GM19397 (cell line): ENCODE measurements at regions not wholly inside any gene's neighbourhood (a gene's known extent, or its start where the extent isn't known, plus 50 kb on each side); places are given as distances from the start of the nearest gene placed in this dataset.
"Not testable (repeated sequence)": the region's sequence is repeated elsewhere in the genome, so short reads cannot be mapped to it uniquely, and the experiment has no call there.

Experiments
- ATAC-seq: cut with Tn5 transposase; IDR thresholded peaks from one replicate; pipeline ENCODE4 v1.9.1; 2021; ENCODE audit warnings: mild to moderate bottlenecking, moderate library complexity; ENCODE audit not compliant: unreplicated experiment

GRCh38 chr10:14429043-14429700 lies 98.4 kb upstream of the FRMD4A start:
- no peak for ATAC-seq

DNA sequence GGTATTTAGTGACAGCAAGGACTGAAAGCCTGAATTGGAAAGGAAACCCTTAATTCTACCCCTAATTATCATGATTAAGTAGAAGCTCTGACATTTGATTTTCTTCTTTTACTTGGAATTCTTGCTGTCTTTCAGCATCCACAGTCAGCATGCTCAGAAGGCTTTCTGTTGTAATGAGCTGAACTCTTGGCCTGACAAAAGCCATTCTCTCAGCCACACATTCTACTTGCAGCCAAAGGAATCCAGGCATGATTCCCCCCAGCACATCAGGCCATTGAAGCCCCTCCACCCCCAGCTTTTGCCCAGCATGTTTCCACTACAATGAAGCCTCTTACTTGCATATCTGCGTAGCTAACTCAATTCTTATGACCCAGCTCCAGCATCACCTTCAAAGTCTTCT lies 94.3 kb upstream of the FRMD4A start:
- ATAC-seq, result no peak

DNA sequence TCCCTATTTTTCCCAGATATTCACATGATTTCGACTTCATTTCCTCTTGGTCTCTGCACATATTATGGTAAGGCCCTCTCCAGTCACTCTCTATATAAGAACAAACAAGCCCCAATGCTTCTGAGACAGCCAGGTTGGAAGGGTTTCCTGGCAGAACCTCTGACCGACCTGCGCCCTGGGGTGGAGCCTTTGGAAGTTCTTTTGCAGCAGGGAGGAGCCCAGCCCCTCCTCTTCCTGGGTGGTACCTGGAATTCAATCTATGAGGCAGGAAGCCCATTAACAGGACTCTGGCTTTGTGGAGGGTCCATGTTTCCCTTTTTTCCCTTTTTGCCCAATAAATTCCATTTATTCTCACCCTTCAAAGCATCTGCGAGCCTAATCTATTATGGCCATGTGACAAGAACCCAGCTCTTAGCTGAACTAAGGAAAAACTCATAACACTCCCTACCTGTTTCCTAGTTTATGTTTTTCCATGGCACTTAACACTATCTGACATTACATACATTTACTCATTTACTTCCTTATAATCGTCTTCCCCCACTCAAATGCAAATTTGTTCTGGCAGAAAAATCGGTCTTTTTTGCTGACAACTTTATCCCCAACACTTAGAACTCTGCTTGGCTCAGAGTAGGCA lies 92.5 kb upstream of the FRMD4A start:
- no peak for ATAC-seq

- ATAC-seq, result no peak
These were observed 91.7 kb upstream of the FRMD4A start for GRCh38 chr10:14422431-14422830.

GRCh38 chr10:14421941-14422340 lies 91.2 kb upstream of the FRMD4A start:
- ATAC-seq, result no peak

GRCh38 chr10:14417336-14417735 lies 86.6 kb upstream of the FRMD4A start:
- ATAC-seq, result not testable (repeated sequence)

DNA sequence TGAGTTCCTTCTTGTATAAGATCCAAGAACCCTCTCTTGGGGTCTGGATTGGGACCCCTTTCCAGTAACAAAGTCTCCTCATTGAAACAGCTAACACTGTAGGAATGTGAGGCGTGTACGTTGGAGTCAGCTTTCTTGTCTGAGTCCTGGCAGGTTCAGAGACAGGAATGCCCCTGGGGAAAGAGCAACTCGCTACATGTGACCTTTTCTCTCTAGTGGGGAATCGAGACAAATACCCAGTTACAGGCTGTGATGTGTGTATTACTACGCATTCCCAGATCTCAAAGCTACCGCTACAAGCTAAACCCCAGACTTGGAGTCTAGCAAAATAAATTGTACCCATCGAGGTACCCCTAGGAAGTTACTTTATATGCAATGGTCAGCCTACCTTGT lies 85.6 kb upstream of the FRMD4A start:
- ATAC-seq, result no peak

- ATAC-seq, result no peak
These were observed 85.1 kb upstream of the FRMD4A start for GRCh38 chr10:14415676-14416307.

DNA sequence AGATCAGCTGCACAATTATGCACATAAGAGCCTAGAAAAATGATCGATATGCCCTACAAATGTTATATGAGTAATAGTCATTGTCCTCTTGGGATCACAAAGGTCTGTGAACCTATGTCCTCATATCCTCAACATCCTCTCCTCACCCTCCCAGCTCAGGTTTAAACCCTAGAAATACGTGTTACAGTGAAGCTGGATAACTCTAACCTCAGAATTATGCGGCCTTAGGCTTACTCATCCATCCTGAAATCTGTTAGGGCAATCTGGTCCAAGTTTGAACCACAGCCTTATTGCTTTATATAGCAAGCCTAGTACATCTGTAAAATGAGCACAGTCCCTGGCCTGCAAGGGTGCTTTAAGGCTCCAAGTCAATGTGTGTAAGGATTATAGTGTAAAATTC lies 84.2 kb upstream of the FRMD4A start:
- ATAC-seq, result no peak

DNA sequence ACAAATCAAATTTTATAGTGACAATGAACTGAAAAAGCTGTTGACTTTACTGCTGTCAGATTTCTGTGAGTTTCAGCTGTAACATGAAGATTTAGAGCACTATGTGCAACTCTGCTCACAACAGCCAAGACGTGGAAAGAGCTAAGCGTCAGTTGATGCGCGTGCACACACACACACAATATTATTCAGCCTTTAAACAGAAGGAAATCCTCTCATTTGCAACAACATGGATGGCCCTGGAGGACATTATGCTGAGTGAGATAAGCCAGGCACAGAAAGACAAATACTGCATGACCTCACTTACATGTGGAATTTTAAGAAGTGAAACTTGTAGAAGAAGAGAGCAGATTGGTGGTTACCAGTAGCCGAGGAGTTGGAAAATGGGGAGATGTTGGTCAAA lies 82.8 kb upstream of the FRMD4A start:
- no peak for ATAC-seq

DNA sequence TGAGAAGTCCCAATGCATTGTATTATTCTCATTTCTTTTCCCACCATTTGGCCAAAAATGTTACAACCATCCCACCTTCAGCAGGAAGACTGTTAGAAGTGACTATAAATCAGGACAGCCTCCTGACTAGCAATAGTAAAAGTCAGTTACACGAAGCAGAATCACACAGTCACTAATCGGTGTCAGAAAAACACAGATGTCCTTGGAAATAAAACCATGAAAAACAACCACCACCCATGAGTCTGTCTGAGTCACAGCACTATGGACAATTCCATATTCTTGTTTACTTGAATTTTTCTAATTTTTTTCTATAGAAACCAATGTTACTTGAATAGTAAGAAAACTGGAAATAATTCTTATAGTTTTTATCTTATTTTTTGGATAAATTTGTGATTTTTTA lies 81.9 kb upstream of the FRMD4A start:
- ATAC-seq, result no peak

- no peak for ATAC-seq
These were observed 79.2 kb upstream of the FRMD4A start for GRCh38 chr10:14409856-14410458.

DNA sequence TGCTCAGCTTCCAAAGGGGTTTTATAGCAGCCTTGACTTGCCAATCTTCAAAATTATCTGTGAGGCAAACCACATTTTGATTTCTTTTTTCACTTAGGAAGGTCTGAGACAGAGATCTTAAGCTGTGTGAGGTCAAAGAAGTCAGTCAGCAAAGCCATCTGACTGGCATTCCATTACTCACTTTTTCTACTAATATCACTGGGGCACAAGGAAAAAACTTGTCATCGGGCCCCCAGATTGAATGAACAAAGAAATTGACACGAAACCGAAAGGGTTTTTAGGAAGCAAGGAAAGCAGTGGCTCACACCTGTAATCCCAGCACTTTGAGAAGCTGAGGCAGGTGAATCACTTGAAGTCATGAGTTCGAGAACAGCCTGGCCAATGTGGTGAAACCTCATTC lies 78.5 kb upstream of the FRMD4A start:
- no peak for ATAC-seq

DNA sequence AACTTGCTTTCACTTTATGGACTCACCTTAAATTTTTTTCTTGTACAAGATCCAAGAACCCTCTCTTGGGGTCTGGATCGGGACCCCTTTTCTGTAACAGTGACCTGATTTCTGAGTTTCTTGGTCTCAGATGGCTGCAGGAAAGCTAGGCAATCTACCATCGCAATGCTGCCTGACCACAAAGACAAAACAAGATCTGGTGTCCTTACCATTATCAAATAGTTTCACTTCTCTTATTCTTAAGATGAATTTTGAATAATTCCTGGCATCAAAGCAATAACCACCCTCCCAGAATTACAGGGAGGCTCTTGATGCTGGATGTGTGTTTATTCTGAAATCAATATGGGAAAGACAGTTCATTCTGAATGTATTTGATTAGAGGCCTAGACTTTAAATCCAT lies 77.4 kb upstream of the FRMD4A start:
- no peak for ATAC-seq

GRCh38 chr10:14407567-14407966 lies 76.8 kb upstream of the FRMD4A start:
- no peak for ATAC-seq

GRCh38 chr10:14405076-14406065 lies 74.6 kb upstream of the FRMD4A start:
- no peak for ATAC-seq

GRCh38 chr10:14403881-14404623 lies 73.3 kb upstream of the FRMD4A start:
- no peak for ATAC-seq

DNA sequence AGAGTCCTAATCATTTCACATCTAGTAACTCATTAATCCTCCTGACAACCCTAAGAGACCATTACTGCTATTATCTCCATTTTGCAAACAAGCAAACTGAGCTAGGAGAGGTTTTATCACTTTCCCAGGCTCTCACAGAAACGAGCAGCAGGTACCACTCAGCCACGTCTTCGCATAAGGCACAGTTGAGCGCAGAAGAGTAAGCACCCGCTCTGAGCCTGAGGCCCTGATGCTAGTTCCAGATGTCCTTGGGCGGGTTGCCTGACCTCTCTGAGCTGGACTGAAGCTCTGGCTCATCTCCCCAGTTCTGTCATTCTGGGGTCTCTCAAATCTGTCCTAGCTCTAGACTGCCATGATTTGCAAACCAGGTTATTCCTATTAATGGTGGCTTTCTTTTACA lies 72.6 kb upstream of the FRMD4A start:
- no peak for ATAC-seq

- ATAC-seq, result no peak
These were observed 68.9 kb upstream of the FRMD4A start for GRCh38 chr10:14399641-14400040.

GRCh38 chr10:14397066-14397465 lies 66.3 kb upstream of the FRMD4A start:
- no peak for ATAC-seq
